ENCODE measurements at regions not wholly inside any gene's neighbourhood (a gene's known extent, or its start where the extent isn't known, plus 50 kb on each side); places are given as distances from the start of the nearest gene placed in this dataset.

DNA sequence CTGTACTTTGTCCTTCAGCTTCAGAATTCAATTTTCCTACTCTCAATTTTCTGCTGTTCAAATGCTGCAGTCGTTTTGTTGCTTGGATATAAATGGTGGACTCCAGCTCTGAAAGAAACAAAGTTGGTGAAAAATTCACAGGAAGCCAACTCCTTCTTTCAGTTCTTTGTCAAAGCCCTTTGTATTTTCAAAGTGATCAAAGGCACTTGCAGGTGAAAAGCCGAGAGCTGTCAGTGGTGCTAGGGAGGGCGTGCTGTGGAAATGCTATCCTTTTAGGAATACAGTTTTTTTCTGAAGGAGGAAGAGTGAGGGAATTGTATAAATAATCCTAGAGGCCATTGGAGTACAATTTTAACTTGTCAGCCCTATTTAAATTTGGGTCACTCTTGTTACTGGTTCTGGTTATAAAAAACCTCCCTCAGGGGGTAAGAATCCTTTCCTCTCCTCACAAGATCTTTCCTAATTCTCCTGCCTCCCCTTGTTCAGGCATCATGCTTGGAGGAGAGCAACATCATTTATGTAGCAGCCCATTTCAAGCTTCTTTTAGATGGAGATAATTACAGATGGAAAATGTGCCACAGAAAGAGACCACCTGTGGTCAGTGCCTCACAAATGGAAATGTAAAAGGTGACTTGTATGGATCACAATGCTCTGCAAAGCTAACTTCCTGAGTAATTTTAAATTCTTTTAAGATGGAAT, 62.5 kb upstream of the GHR start:
- no peak for DNase-seq

DNA sequence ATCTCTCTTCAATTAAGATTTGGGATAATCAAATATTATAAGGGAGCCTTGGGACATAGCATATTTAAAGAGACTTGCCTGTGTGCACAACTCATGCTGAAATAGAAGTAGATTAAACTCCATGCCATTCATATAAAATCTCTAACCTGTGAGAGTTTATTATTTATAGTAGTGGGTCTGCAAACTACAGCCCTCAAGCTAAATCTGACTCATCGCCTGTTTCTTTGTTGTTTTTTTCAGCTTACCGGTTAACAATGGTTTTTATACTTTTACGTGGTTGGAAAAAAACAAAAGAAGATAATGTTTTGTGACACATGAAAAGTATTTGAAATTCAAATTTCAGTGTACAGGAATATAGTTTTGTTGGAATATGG, 61.9 kb upstream of the GHR start:
- DNase-seq, result no peak

DNA sequence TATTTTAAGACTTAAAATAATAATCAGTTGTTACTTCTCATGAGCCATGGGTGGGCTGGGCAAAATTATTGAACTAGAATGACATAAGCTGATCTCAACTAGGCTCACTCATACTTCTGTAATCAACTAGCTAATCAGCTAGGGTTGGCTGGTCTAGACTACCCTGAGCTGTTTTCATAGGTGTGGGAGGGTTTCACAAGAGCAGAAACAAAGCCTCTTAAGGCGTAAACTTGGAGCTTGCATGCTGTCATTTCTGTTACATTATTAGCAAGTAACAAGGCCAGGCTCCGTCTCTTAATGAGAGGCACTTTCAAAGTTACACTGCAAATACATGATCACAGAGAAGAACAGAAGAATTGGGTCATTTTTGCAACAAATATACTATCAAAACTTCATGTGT, 57.2 kb upstream of the GHR start:
- DNase-seq, result no peak
